ENCODE measurements at regions not wholly inside any gene's neighbourhood (a gene's known extent, or its start where the extent isn't known, plus 50 kb on each side); places are given as distances from the start of the nearest gene placed in this dataset.
A peak's percentile ranks its signal among the peaks of the same experiment; 100 is the strongest.

GRCh38 chr10:29692121-29692539 lies 57.4 kb upstream of the SVIL start:
- intact Hi-C loops (cut with micrococcal nuclease), result no loop called here
- no peaks in the 10 kb centered on the region for H3K27me3 Mint-ChIP-seq
- no peak overlapping the region for H3K4me3 Mint-ChIP-seq
- no peaks in the 10 kb centered on the region for H3K9me3 Mint-ChIP-seq
- H3K27ac Mint-ChIP-seq, result no peak overlapping the region
- peaks cover 38% of the 10 kb centered on the region for H3K36me3 Mint-ChIP-seq (ENCODE audit: low read depth)
- H3K4me1 Mint-ChIP-seq (ENCODE audit: low read depth), result peaks cover 26% of the 10 kb centered on the region

- Mint-ChIP-seq H3K36me3 (ENCODE audit: low read depth) (peaks cover 40% of the 10 kb centered on the region), H3K4me1 (ENCODE audit: low read depth) (peaks cover 31% of the 10 kb centered on the region), H3K27ac (no peak overlapping the region), H3K4me3 (no peak overlapping the region), H3K9me3 (no peaks in the 10 kb centered on the region), H3K27me3 (no peaks in the 10 kb centered on the region)
- intact Hi-C loops (cut with micrococcal nuclease), result no loop called here
Measured at GRCh38 chr10:29691564-29692072, 56.8 kb upstream of the SVIL start.

GRCh38 chr10:29689001-29689400 lies 54.2 kb upstream of the SVIL start:
- H3K4me3 Mint-ChIP-seq, result peak overlapping the region; percentile 40

GRCh38 chr10:29688230-29688661 lies 53.5 kb upstream of the SVIL start:
- H3K4me3 Mint-ChIP-seq, result peak overlapping the region; percentile 37
- H3K27me3 Mint-ChIP-seq, result no peaks in the 10 kb centered on the region
- H3K27ac Mint-ChIP-seq, result peak overlapping the region; percentile 25
- H3K9me3 Mint-ChIP-seq, result no peaks in the 10 kb centered on the region
- intact Hi-C loops (cut with micrococcal nuclease), result loop anchor here (10.0 kb wide), 1 partner anchor 47 kb away; no protein-coding TSS in a partner anchor
- H3K36me3 Mint-ChIP-seq (ENCODE audit: low read depth), result peaks cover 54% of the 10 kb centered on the region
- H3K4me1 Mint-ChIP-seq (ENCODE audit: low read depth), result peaks cover 41% of the 10 kb centered on the region

More at GRCh38 chr10:29689001-29689400, 54.2 kb upstream of the SVIL start:
- intact Hi-C loops (cut with micrococcal nuclease), result loop anchor here (10.0 kb wide), 1 partner anchor 46 kb away; no protein-coding TSS in a partner anchor
- peak overlapping the region; percentile 68 for H3K27ac Mint-ChIP-seq
- H3K27me3 Mint-ChIP-seq, result no peaks in the 10 kb centered on the region
- peaks cover 49% of the 10 kb centered on the region for H3K36me3 Mint-ChIP-seq (ENCODE audit: low read depth)
- H3K9me3 Mint-ChIP-seq, result no peaks in the 10 kb centered on the region
- peaks cover 34% of the 10 kb centered on the region for H3K4me1 Mint-ChIP-seq (ENCODE audit: low read depth)

- Mint-ChIP-seq H3K4me1 (ENCODE audit: low read depth) (peaks cover 47% of the 10 kb centered on the region), H3K4me3 (no peak overlapping the region), H3K9me3 (no peaks in the 10 kb centered on the region), H3K27ac (no peak overlapping the region), H3K27me3 (no peaks in the 10 kb centered on the region), H3K36me3 (ENCODE audit: low read depth) (peaks cover 55% of the 10 kb centered on the region)
- intact Hi-C loops (cut with micrococcal nuclease), result loop anchor here (10.0 kb wide), 1 partner anchor 47 kb away; no protein-coding TSS in a partner anchor
Measured at GRCh38 chr10:29687421-29688164, 52.8 kb upstream of the SVIL start.

GRCh38 chr10:29685506-29685905 lies 50.7 kb upstream of the SVIL start:
- H3K9me3 Mint-ChIP-seq, result no peaks in the 10 kb centered on the region

More at GRCh38 chr10:29685506-29685905, 50.7 kb upstream of the SVIL start:
- H3K27me3 Mint-ChIP-seq, result no peaks in the 10 kb centered on the region
- H3K27ac Mint-ChIP-seq, result no peak overlapping the region
- H3K4me3 Mint-ChIP-seq, result no peak overlapping the region
- H3K36me3 Mint-ChIP-seq (ENCODE audit: low read depth), result peaks cover 57% of the 10 kb centered on the region
- intact Hi-C loops (cut with micrococcal nuclease), result loop anchor here (10.0 kb wide), 1 partner anchor 49 kb away; no protein-coding TSS in a partner anchor
- peaks cover 68% of the 10 kb centered on the region for H3K4me1 Mint-ChIP-seq (ENCODE audit: low read depth)

Data from dendritic cell treated with granulocyte-macrophage colony-stimulating factor and Interleukin-4, amounts not matched to agents 40 ng/mL and 50 ng/mL, for 4 days (primary cell).